Inferior parietal cortex (tissue), 1 donor: ENCODE measurements at regions not wholly inside any gene's neighbourhood (a gene's known extent, or its start where the extent isn't known, plus 50 kb on each side); places are given as distances from the start of the nearest gene placed in this dataset.

Source experiments
- DNase-seq: peaks from one replicate; pipeline ENCODE4 v3.0.0-alpha.2; 2016; ENCODE audit errors: extremely low spot score

- DNase-seq: no peak
Observed at GRCh38 chr20:40956542-40957264, 71.9 kb upstream of the TOP1 start.

DNA sequence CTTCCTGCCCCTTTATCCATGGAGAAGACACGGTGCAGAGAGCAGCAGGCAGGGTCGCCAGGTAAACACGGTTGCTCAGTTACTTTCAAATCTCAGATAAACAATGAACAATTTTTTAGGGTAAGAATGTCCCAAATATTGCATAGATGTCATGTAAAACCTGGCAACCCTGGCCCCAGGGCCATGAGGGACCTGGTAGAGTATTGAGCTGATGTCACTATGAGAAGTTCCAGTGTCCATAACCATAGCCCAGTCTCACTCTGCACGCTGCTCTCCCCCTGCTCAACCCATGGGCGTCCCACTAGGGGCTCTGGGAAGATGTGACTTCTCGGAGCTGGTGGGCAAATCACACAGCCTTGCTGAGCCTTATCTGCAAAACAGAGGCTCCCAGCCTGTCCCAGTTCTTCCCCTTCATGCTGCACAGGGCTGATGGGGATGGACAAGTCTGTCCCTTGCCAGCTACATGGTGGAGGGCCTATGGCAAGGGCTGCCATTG lies 71.3 kb upstream of the TOP1 start:
- no peak for DNase-seq

DNA sequence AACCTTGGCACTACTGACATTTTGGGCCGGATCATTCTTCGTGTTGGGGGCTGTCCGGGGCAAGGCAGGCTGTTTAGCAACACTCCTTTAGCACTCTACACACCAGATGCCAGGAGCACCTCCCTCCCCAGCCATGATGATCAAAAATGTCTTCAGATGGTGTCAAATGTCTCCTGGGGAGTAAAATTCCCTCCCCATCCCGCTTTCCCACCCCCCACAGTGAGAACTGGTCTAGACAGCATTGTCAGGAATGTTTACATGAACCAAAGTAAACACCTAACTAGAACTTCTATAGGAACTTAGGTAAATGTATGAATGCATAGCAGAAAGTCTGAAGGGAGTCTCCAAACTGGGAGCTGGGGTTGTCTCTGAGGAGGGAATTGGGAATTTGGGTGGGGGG lies 70.0 kb upstream of the TOP1 start:
- no peak for DNase-seq

GRCh38 chr20:40959325-40960092 lies 69.1 kb upstream of the TOP1 start:
- no peak for DNase-seq

DNA sequence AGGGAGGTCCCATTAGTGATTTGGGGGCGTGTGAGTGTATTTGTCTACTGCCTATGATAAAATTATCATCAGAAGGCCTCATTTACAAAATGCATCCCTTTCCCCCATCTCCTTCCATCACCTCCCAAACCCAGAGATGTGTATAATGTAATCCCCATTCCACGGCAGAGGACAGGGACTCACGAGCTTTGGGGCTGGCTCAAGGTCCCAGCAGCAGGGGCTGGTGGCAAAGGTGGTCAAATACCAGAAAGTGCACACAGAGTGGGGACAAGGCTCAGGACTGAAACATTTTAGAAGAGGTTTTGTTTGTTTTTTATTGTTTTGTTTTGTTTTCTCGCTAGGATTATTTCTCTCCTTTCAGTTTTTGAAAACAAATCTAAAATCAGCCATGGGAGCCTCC lies 68.5 kb upstream of the TOP1 start:
- DNase-seq: no peak

GRCh38 chr20:40960521-40960956 lies 68.1 kb upstream of the TOP1 start:
- DNase-seq: no peak

DNA sequence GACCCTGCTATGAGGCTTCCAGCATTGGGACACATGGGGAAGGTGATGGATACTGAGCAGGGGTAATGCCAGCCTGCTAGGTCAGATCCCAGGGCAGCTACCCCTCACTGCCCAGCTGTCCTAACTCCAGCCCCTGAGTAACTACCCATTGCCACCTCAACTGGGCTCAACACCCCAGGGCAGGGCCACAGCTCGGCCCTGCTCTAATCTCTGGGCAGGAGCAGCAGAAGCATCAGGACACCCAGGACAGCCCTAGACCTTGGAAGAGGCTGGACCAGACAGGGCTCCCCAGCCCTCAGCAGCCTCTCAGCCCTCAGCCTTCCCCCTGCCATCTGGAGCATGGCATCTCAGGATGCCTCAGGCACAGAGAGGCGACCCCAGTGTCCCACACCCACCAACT lies 67.4 kb upstream of the TOP1 start:
- DNase-seq: no peak

DNA sequence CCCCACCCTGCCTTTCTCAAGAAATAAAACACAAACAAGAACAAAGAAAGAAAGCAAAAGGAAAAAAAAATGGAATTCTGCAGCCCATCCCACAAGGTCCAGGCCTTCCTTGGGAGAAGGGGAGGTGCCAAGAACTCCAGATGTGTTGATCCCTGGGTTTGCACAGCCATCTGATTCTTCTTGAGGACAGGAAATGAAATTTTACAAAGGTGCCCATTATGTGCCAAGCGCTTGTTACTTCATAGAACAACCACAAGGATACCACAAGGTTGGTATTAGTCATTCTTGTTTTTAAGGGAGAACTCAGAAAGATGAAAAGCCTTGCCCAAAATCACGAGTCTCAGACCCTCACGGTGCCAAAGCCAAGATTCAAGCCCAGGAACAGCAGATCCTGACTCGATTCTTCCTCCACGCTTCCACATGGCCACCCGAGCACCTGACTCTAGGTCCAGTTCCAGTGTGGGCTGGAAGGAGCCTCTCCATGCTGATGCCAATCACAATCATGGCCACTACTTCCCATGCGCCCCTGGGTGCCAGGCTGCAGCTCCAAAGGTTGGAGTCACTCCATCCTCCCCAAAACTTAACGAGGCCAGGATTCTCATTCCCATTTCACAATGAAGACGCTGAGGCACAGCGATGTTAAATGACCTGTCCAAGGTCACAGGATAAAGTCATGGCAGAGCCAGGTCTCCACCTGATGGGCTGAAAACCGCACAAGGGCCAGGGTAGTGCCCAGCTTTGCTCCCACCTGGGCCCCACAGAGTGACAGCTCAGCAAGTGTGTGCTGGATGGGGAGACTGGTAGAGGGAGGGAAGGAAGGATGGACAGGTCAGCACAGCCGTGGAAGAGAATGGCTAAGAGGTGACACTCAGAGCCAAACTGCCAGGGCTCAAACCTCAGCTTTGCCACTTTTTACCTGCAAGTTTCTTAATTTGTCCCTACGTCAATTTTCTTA lies 66.7 kb upstream of the TOP1 start:
- no peak for DNase-seq

GRCh38 chr20:40962733-40963504 lies 65.7 kb upstream of the TOP1 start:
- DNase-seq: peak; percentile 87

- no peak for DNase-seq
Observed at GRCh38 chr20:40963505-40963845, 65.1 kb upstream of the TOP1 start.

DNA sequence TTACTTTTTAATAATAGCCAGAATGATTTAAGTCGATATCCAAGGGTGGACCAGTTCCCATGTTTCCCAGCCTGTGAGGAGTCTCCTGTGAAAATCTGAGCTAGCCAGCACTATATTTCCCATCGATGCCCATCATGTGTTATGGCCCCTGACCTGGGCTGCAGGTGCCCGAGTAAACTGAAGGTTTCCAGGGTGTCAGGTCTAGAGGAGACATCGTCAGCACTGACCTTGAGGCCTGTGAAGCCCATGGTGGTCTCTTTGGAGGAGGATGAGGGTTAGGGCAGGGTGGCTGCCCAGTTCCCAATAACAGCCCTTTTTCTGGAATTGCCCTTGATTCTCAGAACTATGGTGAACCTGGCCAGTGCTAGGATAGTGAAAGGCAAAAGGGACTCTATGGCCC lies 63.0 kb upstream of the TOP1 start:
- no peak for DNase-seq

- no peak for DNase-seq
Observed at GRCh38 chr20:40966103-40966502, 62.5 kb upstream of the TOP1 start.

GRCh38 chr20:40966516-40967185 lies 62.0 kb upstream of the TOP1 start:
- DNase-seq: no peak

GRCh38 chr20:40967700-40968099 lies 60.9 kb upstream of the TOP1 start:
- no peak for DNase-seq

DNA sequence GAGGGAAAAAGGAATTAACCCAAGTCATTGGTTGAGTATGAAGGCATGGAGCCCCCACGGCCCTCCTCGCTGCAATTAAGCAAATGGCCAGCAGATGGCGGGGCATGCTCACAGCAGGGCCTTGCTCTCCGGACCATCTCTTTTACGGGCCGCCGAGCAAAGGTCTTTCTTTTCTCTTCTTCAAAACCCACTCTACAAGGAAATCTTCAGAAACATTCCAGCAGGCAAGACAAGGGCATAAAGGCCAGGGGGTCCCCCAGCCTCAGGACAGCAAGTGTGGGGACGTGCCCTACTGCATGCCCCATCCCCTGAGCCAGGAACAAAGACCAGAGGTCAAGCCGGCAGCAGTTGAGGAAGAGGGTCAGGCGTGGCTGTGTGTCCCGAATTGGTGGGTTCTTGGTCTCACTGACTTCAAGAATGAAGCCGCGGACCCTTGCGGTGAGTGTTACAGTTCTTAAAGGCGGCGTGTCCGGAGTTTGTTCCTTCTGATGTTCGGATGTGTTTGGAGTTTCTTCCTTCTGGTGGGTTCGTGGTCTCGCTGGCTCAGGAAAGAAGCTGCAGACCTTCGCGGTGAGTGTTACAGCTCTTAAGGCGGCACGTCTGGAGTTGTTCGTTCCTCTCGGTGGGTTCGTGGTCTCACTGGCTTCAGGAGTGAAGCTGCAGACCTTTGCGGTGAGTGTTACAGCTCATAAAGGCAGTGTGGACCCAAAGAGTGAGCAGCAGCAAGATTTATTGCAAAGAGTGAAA lies 59.6 kb upstream of the TOP1 start:
- DNase-seq: peak; percentile 87

DNA sequence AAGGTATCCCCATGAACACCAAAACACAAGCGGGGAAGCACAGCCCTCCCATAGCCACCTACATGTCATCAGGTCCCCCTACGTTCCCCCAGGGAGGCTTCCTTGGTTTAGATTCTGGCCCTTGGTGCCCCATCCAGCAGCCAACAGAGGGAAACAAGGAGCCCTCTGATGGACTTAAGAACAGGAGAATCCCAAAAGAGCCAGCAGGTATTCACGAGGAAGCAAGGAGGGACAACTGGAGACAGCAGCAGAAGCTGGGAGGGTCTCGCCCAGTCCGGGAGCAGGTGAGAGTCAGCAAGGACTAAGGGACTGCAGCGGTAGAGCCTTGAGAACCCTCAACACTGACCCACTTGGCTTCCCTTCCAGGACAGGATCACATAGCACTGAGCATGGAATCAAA lies 58.4 kb upstream of the TOP1 start:
- no peak for DNase-seq

- no peak for DNase-seq
Observed at GRCh38 chr20:40977218-40977617, 51.4 kb upstream of the TOP1 start.

- DNase-seq: no peak
Observed at GRCh38 chr20:40978761-40979160, 49.9 kb upstream of the TOP1 start.
